MG63 (cell line): ENCODE measurements at regions not wholly inside any gene's neighbourhood (a gene's known extent, or its start where the extent isn't known, plus 50 kb on each side); places are given as distances from the start of the nearest gene placed in this dataset.

Experiments
- DNase-seq: peaks from one replicate; pipeline ENCODE4 v3.0.0-alpha.2; 2020
- H3K27me3 ChIP-seq: fragments of 250-450 bp; sonication (Bioruptor Pico); 2 replicates; pipeline ENCODE4 v1.5.1; 2020; ENCODE audit warnings: mild to moderate bottlenecking, moderate library complexity
- H3K36me3 ChIP-seq: fragments of 250-450 bp; sonication (Bioruptor Pico); 2 replicates; pipeline ENCODE4 v1.5.1; 2020; ENCODE audit warnings: mild to moderate bottlenecking, moderate library complexity
- H3K4me3 ChIP-seq: fragments of 250-450 bp; sonication (Bioruptor Pico); 2 replicates; pipeline ENCODE4 v1.5.1; 2020; ENCODE audit warnings: mild to moderate bottlenecking, moderate library complexity
- H3K9me3 ChIP-seq: fragments of 250-450 bp; sonication (Bioruptor Pico); 2 replicates; pipeline ENCODE4 v1.5.1; 2020; ENCODE audit warnings: mild to moderate bottlenecking, moderate library complexity

- H3K36me3 ChIP-seq = no peaks in the 10 kb centered on the region
- no peaks in the 10 kb centered on the region for H3K9me3 ChIP-seq
- no peak for DNase-seq
- H3K4me3 ChIP-seq = no peak overlapping the region
- H3K27me3 ChIP-seq = no peaks in the 10 kb centered on the region
These were observed 219.8 kb upstream of the CDKN3 start for GRCh38 chr14:54177019-54177418.

- no peak for DNase-seq
- H3K4me3 ChIP-seq = no peak overlapping the region
- no peaks in the 10 kb centered on the region for H3K9me3 ChIP-seq
- H3K27me3 ChIP-seq = no peaks in the 10 kb centered on the region
- H3K36me3 ChIP-seq = no peaks in the 10 kb centered on the region
These were observed 218.9 kb upstream of the CDKN3 start for GRCh38 chr14:54177641-54178621.

GRCh38 chr14:54182419-54183045 is 214.3 kb upstream of the CDKN3 start:
- H3K9me3 ChIP-seq = no peaks in the 10 kb centered on the region
- DNase-seq = no peak
- no peaks in the 10 kb centered on the region for H3K27me3 ChIP-seq
- no peak overlapping the region for H3K4me3 ChIP-seq
- H3K36me3 ChIP-seq = no peaks in the 10 kb centered on the region

- H3K9me3 ChIP-seq = no peaks in the 10 kb centered on the region
- H3K36me3 ChIP-seq = no peaks in the 10 kb centered on the region
- DNase-seq = no peak
- no peaks in the 10 kb centered on the region for H3K27me3 ChIP-seq
- H3K4me3 ChIP-seq = no peak overlapping the region
These were observed 209.7 kb upstream of the CDKN3 start for GRCh38 chr14:54186821-54187763.

GRCh38 chr14:54188064-54188666 is 208.6 kb upstream of the CDKN3 start:
- Histone ChIP-seq H3K27me3 (no peaks in the 10 kb centered on the region), H3K36me3 (no peaks in the 10 kb centered on the region), H3K4me3 (no peak overlapping the region), H3K9me3 (no peaks in the 10 kb centered on the region)
- DNase-seq = no peak

- no peak for DNase-seq
- no peak overlapping the region for H3K4me3 ChIP-seq
- no peaks in the 10 kb centered on the region for H3K9me3 ChIP-seq
- no peaks in the 10 kb centered on the region for H3K27me3 ChIP-seq
- no peaks in the 10 kb centered on the region for H3K36me3 ChIP-seq
These were observed 207.5 kb upstream of the CDKN3 start for GRCh38 chr14:54189333-54189732.

- H3K4me3 ChIP-seq = no peak overlapping the region
- no peaks in the 10 kb centered on the region for H3K27me3 ChIP-seq
- peak; percentile 56 for DNase-seq
- H3K36me3 ChIP-seq = no peaks in the 10 kb centered on the region
- no peaks in the 10 kb centered on the region for H3K9me3 ChIP-seq
These were observed 207.0 kb upstream of the CDKN3 start for GRCh38 chr14:54189748-54190354.

- H3K9me3 ChIP-seq = no peaks in the 10 kb centered on the region
- no peak for DNase-seq
- H3K27me3 ChIP-seq = no peaks in the 10 kb centered on the region
These were observed 205.0 kb upstream of the CDKN3 start for GRCh38 chr14:54191846-54192245.

GRCh38 chr14:54192610-54193009 is 204.2 kb upstream of the CDKN3 start:
- H3K9me3 ChIP-seq = no peaks in the 10 kb centered on the region
- no peak for DNase-seq
- H3K4me3 ChIP-seq = no peak overlapping the region
- no peaks in the 10 kb centered on the region for H3K36me3 ChIP-seq
- no peaks in the 10 kb centered on the region for H3K27me3 ChIP-seq

More at GRCh38 chr14:54191846-54192245, 205.0 kb upstream of the CDKN3 start:
- Histone ChIP-seq H3K36me3 (no peaks in the 10 kb centered on the region), H3K4me3 (no peak overlapping the region)

- H3K36me3 ChIP-seq = no peaks in the 10 kb centered on the region
- no peak overlapping the region for H3K4me3 ChIP-seq
- DNase-seq = no peak
- H3K9me3 ChIP-seq = no peaks in the 10 kb centered on the region
- H3K27me3 ChIP-seq = no peaks in the 10 kb centered on the region
These were observed 202.9 kb upstream of the CDKN3 start for GRCh38 chr14:54193871-54194270.

GRCh38 chr14:54194501-54194900 is 202.3 kb upstream of the CDKN3 start:
- Histone ChIP-seq H3K27me3 (no peaks in the 10 kb centered on the region), H3K4me3 (no peak overlapping the region), H3K36me3 (no peaks in the 10 kb centered on the region), H3K9me3 (no peaks in the 10 kb centered on the region)
- no peak for DNase-seq

GRCh38 chr14:54197369-54197768 is 199.4 kb upstream of the CDKN3 start:
- H3K9me3 ChIP-seq = no peaks in the 10 kb centered on the region
- H3K4me3 ChIP-seq = no peak overlapping the region
- no peaks in the 10 kb centered on the region for H3K36me3 ChIP-seq
- H3K27me3 ChIP-seq = no peaks in the 10 kb centered on the region
- no peak for DNase-seq

GRCh38 chr14:54200726-54201125 is 196.1 kb upstream of the CDKN3 start:
- DNase-seq = no peak
- Histone ChIP-seq H3K9me3 (no peaks in the 10 kb centered on the region), H3K27me3 (no peaks in the 10 kb centered on the region)

GRCh38 chr14:54202288-54202687 is 194.5 kb upstream of the CDKN3 start:
- Histone ChIP-seq H3K27me3 (no peaks in the 10 kb centered on the region), H3K36me3 (no peaks in the 10 kb centered on the region), H3K9me3 (no peaks in the 10 kb centered on the region), H3K4me3 (no peak overlapping the region)
- no peak for DNase-seq

More at GRCh38 chr14:54200726-54201125, 196.1 kb upstream of the CDKN3 start:
- H3K4me3 ChIP-seq = no peak overlapping the region
- H3K36me3 ChIP-seq = no peaks in the 10 kb centered on the region

- Histone ChIP-seq H3K27me3 (no peaks in the 10 kb centered on the region), H3K36me3 (no peaks in the 10 kb centered on the region), H3K4me3 (no peak overlapping the region), H3K9me3 (no peaks in the 10 kb centered on the region)
- DNase-seq = no peak
These were observed 190.3 kb upstream of the CDKN3 start for GRCh38 chr14:54206516-54206915.

GRCh38 chr14:54207075-54207474 is 189.7 kb upstream of the CDKN3 start:
- Histone ChIP-seq H3K27me3 (no peaks in the 10 kb centered on the region), H3K36me3 (no peaks in the 10 kb centered on the region), H3K4me3 (no peak overlapping the region), H3K9me3 (no peaks in the 10 kb centered on the region)
- DNase-seq = no peak
